HL-60 (cell line): ENCODE measurements at regions not wholly inside any gene's neighbourhood (a gene's known extent, or its start where the extent isn't known, plus 50 kb on each side); places are given as distances from the start of the nearest gene placed in this dataset.

ENCODE experiments used
- CTCF ChIP-seq: IDR thresholded peaks from one replicate; pipeline ENCODE4 v1.5.1; 2011; ENCODE audit warnings: low read length, control low read depth, inconsistent platforms; ENCODE audit not compliant: insufficient read depth
- GABPA ChIP-seq: IDR thresholded peaks from 2 replicates; pipeline ENCODE4 v1.6.1; 2012; ENCODE audit warnings: low read depth
- POLR2AphosphoS5 ChIP-seq: IDR thresholded peaks from 2 replicates; pipeline ENCODE4 v1.6.1; 2012; ENCODE audit warnings: low read depth
- SPI1 ChIP-seq: IDR thresholded peaks from 2 replicates; pipeline ENCODE4 v1.6.1; 2012; ENCODE audit warnings: low read depth, mild to moderate bottlenecking, borderline replicate concordance
- TF ChIP-seq, protein P1 (sequence below): IDR thresholded peaks from 2 replicates; pipeline ENCODE4 v1.6.1; 2012; ENCODE audit warnings: low read depth; ENCODE audit not compliant: insufficient replicate concordance

- TF ChIP-seq POLR2AphosphoS5 = no peak
- TF ChIP-seq CTCF = no peak
- no peak for TF ChIP-seq GABPA
- TF ChIP-seq, protein P1, sequence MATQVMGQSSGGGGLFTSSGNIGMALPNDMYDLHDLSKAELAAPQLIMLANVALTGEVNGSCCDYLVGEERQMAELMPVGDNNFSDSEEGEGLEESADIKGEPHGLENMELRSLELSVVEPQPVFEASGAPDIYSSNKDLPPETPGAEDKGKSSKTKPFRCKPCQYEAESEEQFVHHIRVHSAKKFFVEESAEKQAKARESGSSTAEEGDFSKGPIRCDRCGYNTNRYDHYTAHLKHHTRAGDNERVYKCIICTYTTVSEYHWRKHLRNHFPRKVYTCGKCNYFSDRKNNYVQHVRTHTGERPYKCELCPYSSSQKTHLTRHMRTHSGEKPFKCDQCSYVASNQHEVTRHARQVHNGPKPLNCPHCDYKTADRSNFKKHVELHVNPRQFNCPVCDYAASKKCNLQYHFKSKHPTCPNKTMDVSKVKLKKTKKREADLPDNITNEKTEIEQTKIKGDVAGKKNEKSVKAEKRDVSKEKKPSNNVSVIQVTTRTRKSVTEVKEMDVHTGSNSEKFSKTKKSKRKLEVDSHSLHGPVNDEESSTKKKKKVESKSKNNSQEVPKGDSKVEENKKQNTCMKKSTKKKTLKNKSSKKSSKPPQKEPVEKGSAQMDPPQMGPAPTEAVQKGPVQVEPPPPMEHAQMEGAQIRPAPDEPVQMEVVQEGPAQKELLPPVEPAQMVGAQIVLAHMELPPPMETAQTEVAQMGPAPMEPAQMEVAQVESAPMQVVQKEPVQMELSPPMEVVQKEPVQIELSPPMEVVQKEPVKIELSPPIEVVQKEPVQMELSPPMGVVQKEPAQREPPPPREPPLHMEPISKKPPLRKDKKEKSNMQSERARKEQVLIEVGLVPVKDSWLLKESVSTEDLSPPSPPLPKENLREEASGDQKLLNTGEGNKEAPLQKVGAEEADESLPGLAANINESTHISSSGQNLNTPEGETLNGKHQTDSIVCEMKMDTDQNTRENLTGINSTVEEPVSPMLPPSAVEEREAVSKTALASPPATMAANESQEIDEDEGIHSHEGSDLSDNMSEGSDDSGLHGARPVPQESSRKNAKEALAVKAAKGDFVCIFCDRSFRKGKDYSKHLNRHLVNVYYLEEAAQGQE = no peak
- TF ChIP-seq SPI1 = no peak
Measured at GRCh38 chr13:111584101-111584672, 263.7 kb downstream of the TEX29 start.
